Stromal cell of bone marrow (primary cell): ENCODE measurements at regions not wholly inside any gene's neighbourhood (a gene's known extent, or its start where the extent isn't known, plus 50 kb on each side); places are given as distances from the start of the nearest gene placed in this dataset.

Source experiments
- DNase-seq: peaks from one replicate; pipeline ENCODE4 v3.0.0-alpha.2; 2012; ENCODE audit warnings: low read depth

DNA sequence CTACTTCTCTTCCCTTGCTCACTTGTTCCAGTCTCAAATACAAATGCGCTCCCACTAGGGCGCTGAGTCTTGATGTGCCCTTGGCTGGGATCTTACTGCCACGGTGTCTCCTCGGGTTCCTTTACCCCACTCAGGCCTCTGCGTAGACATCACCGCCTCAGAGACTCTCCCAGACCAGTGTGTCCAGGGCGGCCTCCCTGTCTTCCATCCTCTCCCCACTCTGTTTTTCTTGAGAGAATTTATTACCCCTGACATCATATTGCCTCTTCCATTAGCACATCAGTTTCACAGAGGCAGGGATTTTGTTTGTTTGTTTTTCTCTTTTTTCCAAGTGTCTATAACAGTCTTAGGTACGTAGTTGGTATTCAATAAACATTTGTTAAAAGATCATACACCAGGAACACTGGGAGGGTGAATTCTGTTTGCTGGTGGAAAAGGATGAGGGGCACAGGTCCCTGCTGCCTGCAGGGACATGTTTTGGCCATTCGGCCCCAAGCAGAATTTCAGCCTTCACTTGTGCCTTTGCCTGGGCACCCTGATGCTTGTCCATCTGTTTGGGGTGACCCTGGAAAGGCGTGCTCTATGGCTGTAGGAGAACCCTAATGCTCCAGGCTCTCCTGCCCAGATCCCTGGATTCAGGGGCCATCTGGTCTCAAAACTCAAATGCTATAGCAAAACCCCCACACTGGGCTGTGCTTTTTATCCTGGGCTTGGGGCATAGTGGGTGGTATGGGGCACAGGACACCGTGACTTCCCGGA, 55.0 kb downstream of the RPL37A start:
- DNase-seq, result no peak

- DNase-seq, result no peak
These were observed 55.6 kb downstream of the RPL37A start for GRCh38 chr2:216554286-216554685.

GRCh38 chr2:216554755-216555154, 56.1 kb downstream of the RPL37A start:
- DNase-seq, result no peak

DNA sequence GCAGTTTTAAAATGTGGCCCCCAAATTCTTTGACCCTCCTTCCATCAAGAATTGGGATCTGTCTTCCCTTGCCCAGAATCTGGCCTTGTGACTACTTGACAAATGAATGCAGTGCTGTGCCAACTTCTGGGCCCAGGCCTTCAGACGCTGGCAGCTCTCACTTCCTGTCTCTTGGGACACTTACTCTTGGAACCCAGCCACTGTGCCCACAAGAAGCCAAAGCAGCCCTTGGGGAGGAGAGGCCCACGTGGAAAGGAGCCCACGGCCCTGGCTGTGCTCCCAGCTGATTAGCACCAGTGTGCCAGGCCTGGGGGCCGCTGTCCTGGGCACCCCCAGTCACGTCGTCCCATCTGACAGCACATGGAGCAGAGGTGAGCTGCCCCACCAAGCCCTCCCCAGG, 56.6 kb downstream of the RPL37A start:
- no peak for DNase-seq

DNA sequence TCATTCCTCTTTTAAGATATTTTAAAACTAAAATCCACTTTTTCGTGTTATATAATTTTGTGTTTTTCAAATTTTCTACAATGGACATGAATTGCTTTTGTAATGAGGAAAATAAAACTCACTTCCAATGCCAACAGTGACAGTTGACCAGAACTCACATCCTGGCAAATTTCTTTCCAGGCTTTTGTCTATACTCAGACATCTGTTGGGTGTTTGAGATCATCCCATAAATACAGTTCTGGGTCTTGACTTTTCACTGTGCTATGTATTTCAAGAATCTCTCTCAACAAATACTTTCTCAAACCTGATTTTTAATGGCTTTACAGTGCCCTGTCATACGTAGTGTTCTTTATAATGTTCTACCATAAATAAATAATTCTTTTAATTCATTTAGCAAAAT, 57.6 kb downstream of the RPL37A start:
- DNase-seq, result no peak

DNA sequence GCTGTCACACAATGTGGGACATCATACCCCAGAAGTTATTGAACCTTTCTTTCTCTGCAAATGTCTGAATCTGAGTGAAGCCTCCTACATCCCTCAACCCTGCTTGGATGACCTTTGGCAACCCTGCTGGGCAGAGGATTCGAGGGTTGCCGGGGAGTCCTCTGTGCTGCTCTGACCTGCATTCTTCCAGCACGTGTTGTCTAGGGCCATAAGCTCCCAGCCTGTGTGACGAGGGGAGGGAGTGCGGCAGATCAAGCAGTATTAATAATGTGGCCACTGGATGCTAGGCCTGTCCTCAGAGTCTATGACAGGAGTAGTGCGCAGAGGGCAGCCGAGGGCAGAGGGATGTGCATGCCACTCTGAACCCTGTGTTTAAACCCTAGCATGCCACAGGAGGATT, 58.8 kb downstream of the RPL37A start:
- no peak for DNase-seq

- DNase-seq, result no peak
These were observed 59.2 kb downstream of the RPL37A start for GRCh38 chr2:216557820-216558219.

GRCh38 chr2:216559625-216560156, 61.0 kb downstream of the RPL37A start:
- DNase-seq, result no peak

- peak; percentile 70 for DNase-seq
These were observed 62.2 kb downstream of the RPL37A start for GRCh38 chr2:216560838-216561270.

DNA sequence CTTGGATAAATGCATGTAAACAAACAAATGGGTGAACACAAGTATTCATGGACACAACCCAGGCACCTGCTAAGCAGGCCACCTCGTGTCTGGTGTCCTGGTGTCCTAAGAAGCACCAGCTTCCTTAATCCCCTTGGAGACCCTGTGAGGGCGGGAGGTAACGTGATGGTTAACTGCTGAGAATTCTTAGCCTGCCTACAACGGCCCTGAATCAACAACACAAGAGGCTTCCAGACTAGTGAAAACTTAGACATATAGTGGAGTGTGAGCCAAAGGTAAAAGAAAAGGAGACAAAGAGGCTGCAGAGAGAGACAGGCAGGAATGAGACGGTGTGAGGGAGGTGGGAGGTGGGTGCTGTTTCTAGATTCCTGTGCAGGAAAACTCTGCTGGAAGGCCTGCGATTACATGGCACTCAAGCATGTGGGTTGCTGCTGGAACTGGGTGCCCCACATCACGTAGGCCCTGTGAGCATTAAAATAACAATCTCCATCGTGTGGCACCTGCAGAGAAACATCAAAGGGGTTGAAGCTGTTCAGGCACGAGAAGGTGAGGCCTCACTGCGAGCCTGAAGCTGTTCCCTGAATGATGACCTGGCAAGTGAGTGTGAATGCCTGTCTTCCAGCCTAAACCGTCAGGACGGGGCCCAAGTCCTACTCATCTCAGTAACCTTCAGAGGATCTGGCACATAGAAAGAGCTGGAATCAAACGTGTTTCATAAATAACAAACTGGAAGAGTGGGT, 64.2 kb downstream of the RPL37A start:
- no peak for DNase-seq

- DNase-seq, result no peak
These were observed 65.0 kb downstream of the RPL37A start for GRCh38 chr2:216563646-216564045.

GRCh38 chr2:216564611-216565010, 66.0 kb downstream of the RPL37A start:
- DNase-seq, result no peak

DNA sequence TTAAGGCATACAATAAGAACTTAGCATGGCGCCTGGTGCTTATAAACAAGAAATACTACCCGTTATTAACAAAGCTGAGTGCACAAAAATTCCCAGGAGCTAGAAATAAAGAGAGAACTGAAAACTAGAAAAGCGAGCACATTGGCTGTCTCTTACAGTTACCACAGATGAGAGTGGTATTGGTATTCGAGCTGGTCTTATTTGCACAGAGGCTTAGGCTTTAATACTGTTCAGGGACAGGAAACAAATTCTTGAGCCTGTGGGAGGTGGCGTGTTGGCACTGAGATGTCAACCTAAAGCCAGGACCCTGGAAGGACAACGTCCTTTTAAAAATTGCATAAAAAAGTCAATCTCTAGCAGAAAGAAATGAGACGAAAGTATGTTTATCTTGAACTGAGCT, 67.3 kb upstream of the IGFBP2 start:
- no peak for DNase-seq

DNA sequence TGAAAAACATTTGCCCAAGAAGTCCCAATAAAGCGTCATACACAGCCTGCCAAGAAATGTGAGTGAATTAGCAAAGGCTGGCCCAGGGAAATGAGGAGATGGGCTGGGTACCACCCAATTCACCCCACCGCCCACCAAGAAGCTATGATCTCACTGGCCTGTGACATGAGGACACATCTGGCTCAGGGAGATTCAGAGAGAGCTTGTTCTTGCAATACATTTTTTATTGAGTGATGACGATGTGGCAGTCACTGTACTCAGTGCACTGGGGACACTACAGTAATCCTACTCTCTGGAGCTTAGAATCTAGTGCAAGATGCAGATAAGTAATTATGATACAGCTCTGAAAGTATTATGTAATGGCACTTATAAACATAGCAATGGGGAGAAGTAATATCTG, 64.6 kb upstream of the IGFBP2 start:
- no peak for DNase-seq

DNA sequence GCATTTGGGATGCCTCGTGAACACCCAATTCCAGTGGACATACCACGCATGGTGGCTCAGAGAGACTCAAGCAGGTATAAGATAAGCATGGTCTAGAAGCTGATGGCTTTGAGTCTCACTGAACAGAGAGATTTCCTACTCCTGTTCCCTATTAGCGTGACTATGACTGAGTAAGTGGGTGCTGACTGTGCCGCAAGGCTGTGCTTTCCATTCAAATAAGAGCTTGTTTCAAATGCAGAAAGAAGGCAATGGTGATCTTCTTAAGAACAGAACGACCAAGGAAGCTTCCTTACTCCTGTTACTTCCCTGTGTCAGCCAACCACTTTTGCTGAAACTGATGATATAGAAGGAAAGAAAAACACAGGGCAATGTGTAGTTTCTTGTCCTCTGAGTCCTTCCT, 63.5 kb upstream of the IGFBP2 start:
- no peak for DNase-seq

- DNase-seq, result no peak
These were observed 62.9 kb upstream of the IGFBP2 start for GRCh38 chr2:216570357-216570756.

DNA sequence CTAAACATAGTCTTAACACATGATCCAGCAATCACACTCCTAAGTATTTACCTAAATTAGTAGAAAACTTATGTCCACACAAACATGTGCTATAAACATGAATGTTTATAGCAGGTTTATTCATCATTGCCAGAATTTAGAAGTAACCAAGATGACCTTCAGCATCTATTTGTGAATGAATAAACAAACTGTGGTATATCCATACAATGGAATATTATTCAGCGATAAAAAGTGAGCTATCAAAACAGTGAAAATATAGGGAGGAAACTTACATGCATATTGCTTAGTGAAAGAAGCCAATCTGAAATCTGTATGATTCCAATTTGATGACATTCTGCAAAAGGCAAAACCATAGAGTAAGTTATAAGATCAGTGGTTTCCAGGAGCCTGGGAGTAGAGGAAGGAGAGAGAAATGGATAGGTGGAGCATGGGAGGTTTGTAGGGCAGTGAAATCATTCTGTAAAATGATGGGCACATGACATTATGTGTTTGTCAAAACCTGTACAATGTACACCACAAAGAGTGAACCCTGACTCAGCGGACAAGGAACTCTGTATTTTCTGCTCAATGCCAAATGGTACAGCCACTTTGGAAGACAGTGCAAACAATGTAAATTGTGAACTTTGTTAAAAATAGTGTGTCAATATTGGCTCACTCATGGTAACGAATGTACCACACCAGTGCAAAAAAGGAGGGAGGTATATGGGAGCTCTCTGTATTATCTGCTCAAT, 61.9 kb upstream of the IGFBP2 start:
- DNase-seq, result no peak

GRCh38 chr2:216571909-216572513, 61.2 kb upstream of the IGFBP2 start:
- DNase-seq, result no peak

DNA sequence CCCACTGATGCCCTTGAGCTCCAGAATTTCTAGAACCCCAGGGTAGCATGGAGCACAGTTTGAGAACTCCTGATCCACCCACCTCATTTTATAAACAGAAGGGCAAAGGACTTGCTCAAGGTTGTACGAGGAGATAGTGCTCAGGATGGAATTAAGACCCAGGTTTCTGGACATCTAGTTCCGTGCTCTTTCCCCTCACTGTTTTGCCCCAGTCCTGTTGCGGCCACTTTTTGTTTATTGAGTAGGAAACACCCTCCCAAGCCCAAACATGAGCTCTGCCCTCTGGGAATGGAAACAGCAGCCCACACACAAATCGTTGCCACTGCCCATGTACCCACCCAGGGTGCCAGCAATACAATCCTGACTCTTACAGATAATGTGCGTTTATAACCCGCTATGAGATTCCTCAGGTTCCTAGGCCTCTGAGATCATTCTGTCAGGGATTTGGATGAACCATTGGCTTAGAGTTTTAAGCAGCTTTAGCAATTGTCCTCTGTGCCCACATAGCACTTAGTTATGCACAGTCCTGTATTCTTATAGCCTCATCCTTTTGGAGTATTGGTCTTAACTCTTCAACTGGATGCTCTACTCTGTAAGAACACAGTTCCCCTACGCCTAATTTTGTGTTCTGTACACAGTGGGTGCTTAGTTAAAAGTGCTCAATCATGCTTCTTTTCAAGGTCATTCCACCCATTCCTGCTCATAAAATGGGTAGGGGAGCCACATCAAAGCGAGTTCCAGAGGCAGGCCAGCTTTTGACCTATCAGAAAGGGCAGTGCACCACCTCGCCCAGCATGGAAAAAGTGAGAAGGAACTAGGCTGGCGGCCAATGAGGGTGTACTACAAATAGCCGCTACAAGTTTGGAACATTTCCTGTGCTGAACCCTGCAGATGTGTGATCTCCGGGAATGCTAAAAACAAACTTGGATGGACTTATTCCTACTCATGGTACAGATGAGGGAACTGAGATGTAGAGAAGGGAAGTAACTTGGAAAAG, 60.3 kb upstream of the IGFBP2 start:
- peak; percentile 68 for DNase-seq

- DNase-seq, result peak; percentile 92
These were observed 59.2 kb upstream of the IGFBP2 start for GRCh38 chr2:216574046-216574445.

DNA sequence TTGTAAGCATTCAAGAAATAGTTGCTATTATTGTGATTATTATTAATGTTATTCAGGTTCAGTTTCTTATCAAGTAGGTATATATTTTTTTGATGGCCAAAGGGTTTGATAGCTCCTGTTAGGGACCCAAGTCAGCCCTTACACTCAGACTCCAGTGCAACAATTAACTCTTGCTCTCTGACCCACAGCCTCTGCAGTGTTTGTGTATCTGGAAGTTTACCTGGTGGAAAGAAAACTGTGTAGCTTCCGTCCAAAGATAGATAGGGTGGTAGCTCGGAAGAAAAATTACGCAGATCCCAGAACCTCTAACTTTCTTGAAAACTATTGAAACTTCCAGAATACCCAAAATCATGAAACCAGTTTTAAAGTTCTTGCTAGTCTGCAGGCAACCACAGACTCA, 58.6 kb upstream of the IGFBP2 start:
- no peak for DNase-seq
